ENCODE measurements at regions not wholly inside any gene's neighbourhood (a gene's known extent, or its start where the extent isn't known, plus 50 kb on each side); places are given as distances from the start of the nearest gene placed in this dataset.

- no peak for TF ChIP-seq CTCF (IDR thresholded peaks at IDR 0.05)
- TF ChIP-seq ZFX (IDR thresholded peaks at IDR 0.05; ENCODE audit: borderline replicate concordance), result no peak
These were observed 214.8 kb upstream of the GCFC2 start for GRCh38 chr2:75925331-75926024.
